ENCODE measurements at regions not wholly inside any gene's neighbourhood (a gene's known extent, or its start where the extent isn't known, plus 50 kb on each side); places are given as distances from the start of the nearest gene placed in this dataset.

DNA sequence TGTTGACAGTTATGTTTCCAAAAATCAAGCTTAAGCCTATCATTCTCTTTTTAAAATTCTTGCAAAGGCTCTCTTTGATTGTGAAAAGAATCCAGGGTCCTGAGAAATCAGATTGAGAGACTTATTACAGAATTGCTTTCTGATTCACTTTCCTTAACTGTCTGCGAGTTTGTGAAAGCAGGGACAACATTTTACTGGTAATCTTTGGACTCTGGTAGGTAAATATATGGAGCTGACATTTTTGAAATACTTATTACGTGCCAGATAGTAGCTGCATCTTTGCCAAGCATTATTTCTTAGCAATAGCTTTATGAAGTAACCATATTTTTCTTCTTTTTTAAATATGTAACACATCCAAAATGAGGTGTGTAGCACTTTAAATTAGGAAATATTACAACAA is 570.9 kb downstream of the CMPK2 start:
- Histone ChIP-seq H3K4me2 (no peak overlapping the region), H2AFZ (no peak overlapping the region), H3K79me2 (no peaks in the 10 kb centered on the region), H3K36me3 (replicated peaks; ENCODE audit: insufficient read depth, low read depth) (no peaks in the 10 kb centered on the region), H3K27ac (no peak overlapping the region), H3K27me3 (no peaks in the 10 kb centered on the region), H3K9me3 (ENCODE audit: low read depth) (no peaks in the 10 kb centered on the region), H3K9me2 (replicated peaks; ENCODE audit: insufficient read depth) (no peaks in the 10 kb centered on the region), H3K4me3 (no peak overlapping the region), H3K4me1 (ENCODE audit: insufficient read depth) (no peaks in the 10 kb centered on the region), H4K20me1 (ENCODE audit: insufficient read depth, poor library complexity, severe bottlenecking) (no peaks in the 10 kb centered on the region)
- DNase-seq (ENCODE audit: low spot score): no peak
- WGBS (ENCODE audit: low lambda C conversion rate, missing lambda C conversion rate): 59% methylated on average over 2 of the region's 2 CpGs
- no peak for TF ChIP-seq EZH2 (IDR thresholded peaks at IDR 0.05; ENCODE audit: borderline replicate concordance)
- TF ChIP-seq, protein P1, sequence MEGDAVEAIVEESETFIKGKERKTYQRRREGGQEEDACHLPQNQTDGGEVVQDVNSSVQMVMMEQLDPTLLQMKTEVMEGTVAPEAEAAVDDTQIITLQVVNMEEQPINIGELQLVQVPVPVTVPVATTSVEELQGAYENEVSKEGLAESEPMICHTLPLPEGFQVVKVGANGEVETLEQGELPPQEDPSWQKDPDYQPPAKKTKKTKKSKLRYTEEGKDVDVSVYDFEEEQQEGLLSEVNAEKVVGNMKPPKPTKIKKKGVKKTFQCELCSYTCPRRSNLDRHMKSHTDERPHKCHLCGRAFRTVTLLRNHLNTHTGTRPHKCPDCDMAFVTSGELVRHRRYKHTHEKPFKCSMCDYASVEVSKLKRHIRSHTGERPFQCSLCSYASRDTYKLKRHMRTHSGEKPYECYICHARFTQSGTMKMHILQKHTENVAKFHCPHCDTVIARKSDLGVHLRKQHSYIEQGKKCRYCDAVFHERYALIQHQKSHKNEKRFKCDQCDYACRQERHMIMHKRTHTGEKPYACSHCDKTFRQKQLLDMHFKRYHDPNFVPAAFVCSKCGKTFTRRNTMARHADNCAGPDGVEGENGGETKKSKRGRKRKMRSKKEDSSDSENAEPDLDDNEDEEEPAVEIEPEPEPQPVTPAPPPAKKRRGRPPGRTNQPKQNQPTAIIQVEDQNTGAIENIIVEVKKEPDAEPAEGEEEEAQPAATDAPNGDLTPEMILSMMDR (IDR thresholded peaks at IDR 0.05; ENCODE audit: poor library complexity): no peak
- no peak for TF ChIP-seq EZH2phosphoT487 (IDR thresholded peaks at IDR 0.05; ENCODE audit: low read depth, severe bottlenecking, unreplicated experiment)

DNA sequence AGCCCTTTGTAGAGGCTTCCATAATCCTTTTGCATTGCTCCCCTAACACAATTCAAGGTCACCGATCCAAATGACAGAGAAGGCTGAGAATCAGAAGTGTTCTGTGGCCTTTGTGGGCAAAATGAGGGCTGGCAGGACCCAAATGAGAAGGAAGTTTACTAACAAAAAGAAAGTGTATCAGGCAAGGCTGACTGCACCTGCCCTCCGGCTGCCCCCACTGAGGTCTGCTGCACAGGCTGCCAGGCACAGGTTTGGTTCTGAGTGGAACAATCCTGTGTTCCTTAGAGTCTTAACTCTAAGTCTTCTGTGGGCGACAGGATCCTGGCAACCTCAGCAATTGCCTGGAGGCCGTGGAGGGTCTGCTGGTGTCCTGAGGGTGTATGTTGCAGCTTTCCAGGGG is 568.5 kb downstream of the CMPK2 start:
- Histone ChIP-seq H3K9me3 (ENCODE audit: low read depth) (no peaks in the 10 kb centered on the region), H2AFZ (no peak overlapping the region), H4K20me1 (ENCODE audit: insufficient read depth, poor library complexity, severe bottlenecking) (no peaks in the 10 kb centered on the region), H3K4me1 (ENCODE audit: insufficient read depth) (no peaks in the 10 kb centered on the region), H3K4me3 (no peak overlapping the region), H3K4me2 (no peak overlapping the region), H3K79me2 (no peaks in the 10 kb centered on the region), H3K9me2 (replicated peaks; ENCODE audit: insufficient read depth) (no peaks in the 10 kb centered on the region), H3K36me3 (replicated peaks; ENCODE audit: insufficient read depth, low read depth) (no peaks in the 10 kb centered on the region), H3K27ac (no peak overlapping the region), H3K27me3 (no peaks in the 10 kb centered on the region)
- DNase-seq (ENCODE audit: low spot score): no peak
- WGBS (ENCODE audit: low lambda C conversion rate, missing lambda C conversion rate): 90% methylated on average over 4 of the region's 4 CpGs
- no peak for TF ChIP-seq EZH2 (IDR thresholded peaks at IDR 0.05; ENCODE audit: borderline replicate concordance)
- TF ChIP-seq, protein P1 (IDR thresholded peaks at IDR 0.05; ENCODE audit: poor library complexity): no peak
- TF ChIP-seq EZH2phosphoT487 (IDR thresholded peaks at IDR 0.05; ENCODE audit: low read depth, severe bottlenecking, unreplicated experiment): no peak

DNA sequence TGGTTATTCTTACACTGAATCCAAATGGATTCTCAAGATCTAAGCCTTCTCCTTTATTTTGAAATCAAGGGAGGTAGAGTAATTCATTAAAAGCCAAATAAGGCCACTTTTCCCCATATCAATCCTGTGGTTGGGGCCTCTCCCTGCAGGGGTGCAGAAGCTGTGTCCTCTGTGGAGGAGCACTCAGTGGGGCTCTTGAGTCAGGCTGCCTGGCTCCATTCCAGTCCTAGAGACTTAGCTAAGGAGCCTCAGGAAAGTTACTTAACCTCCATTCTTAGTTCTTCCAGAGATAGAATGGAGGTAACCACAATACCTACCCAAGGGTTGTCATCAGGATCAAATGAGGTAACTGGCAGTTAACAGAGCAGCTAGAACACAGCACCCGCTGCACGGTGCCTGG is 564.3 kb downstream of the CMPK2 start:
- Histone ChIP-seq H3K27me3 (no peaks in the 10 kb centered on the region), H3K4me2 (no peak overlapping the region), H3K9me3 (ENCODE audit: low read depth) (no peaks in the 10 kb centered on the region), H3K9me2 (replicated peaks; ENCODE audit: insufficient read depth) (no peaks in the 10 kb centered on the region), H2AFZ (no peak overlapping the region), H3K4me3 (no peak overlapping the region), H3K79me2 (no peaks in the 10 kb centered on the region), H3K36me3 (replicated peaks; ENCODE audit: insufficient read depth, low read depth) (no peaks in the 10 kb centered on the region), H3K4me1 (ENCODE audit: insufficient read depth) (no peaks in the 10 kb centered on the region), H4K20me1 (ENCODE audit: insufficient read depth, poor library complexity, severe bottlenecking) (no peaks in the 10 kb centered on the region), H3K27ac (no peak overlapping the region)
- TF ChIP-seq EZH2 (IDR thresholded peaks at IDR 0.05; ENCODE audit: borderline replicate concordance) (no peak), EZH2phosphoT487 (IDR thresholded peaks at IDR 0.05; ENCODE audit: low read depth, severe bottlenecking, unreplicated experiment) (no peak)
- TF ChIP-seq, protein P1 (IDR thresholded peaks at IDR 0.05; ENCODE audit: poor library complexity): no peak
- 94% methylated on average over 2 of the region's 2 CpGs for WGBS (ENCODE audit: low lambda C conversion rate, missing lambda C conversion rate)
- no peak for DNase-seq (ENCODE audit: low spot score)

DNA sequence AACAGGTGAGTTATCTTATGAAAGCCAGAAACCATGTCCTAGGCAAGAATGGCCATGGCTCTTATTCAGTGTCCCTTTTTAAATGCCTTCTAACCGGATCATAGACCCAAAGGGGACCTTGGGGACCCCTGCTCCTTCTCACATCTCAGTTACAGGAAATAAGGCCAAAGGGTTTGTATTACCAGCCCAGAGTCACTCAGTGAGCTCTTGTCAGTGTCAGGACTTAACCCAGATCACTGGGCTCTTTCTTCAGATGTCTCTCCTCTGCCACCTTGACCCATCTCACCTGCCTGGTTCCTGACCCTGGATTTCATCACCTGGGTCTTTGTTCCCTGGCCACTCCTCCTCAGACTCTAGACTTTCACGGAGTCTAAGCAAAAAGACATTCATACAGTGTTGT is 556.7 kb downstream of the CMPK2 start:
- no peaks in the 10 kb centered on the region for H3K27me3 ChIP-seq
- H3K27ac ChIP-seq: no peak overlapping the region
- TF ChIP-seq EZH2 (IDR thresholded peaks at IDR 0.05; ENCODE audit: borderline replicate concordance) (no peak), EZH2phosphoT487 (IDR thresholded peaks at IDR 0.05; ENCODE audit: low read depth, severe bottlenecking, unreplicated experiment) (no peak)
- TF ChIP-seq, protein P1 (IDR thresholded peaks at IDR 0.05; ENCODE audit: poor library complexity): no peak
- H3K4me2 ChIP-seq: no peak overlapping the region
- no peak for DNase-seq (ENCODE audit: low spot score)
- no peaks in the 10 kb centered on the region for H4K20me1 ChIP-seq (ENCODE audit: insufficient read depth, poor library complexity, severe bottlenecking)
- no peaks in the 10 kb centered on the region for H3K79me2 ChIP-seq
- no peaks in the 10 kb centered on the region for H3K9me2 ChIP-seq (replicated peaks; ENCODE audit: insufficient read depth)
- no peak overlapping the region for H3K4me3 ChIP-seq
- H3K36me3 ChIP-seq (replicated peaks; ENCODE audit: insufficient read depth, low read depth): no peaks in the 10 kb centered on the region
- no peaks in the 10 kb centered on the region for H3K4me1 ChIP-seq (ENCODE audit: insufficient read depth)
- H3K9me3 ChIP-seq (ENCODE audit: low read depth): no peaks in the 10 kb centered on the region
- 92% methylated on average over 2 of the region's 2 CpGs for WGBS (ENCODE audit: low lambda C conversion rate, missing lambda C conversion rate)
- H2AFZ ChIP-seq: no peak overlapping the region

Measured in hepatocyte (in vitro differentiated cells).